HEK293 (cell line): ENCODE measurements at regions not wholly inside any gene's neighbourhood (a gene's known extent, or its start where the extent isn't known, plus 50 kb on each side); places are given as distances from the start of the nearest gene placed in this dataset.

Experiments
- CTCF ChIA-PET: fragments of 350-600 bp; formaldehyde crosslinking; extraction: SDS; loops from one replicate; lab custom pipeline; 2021; ENCODE audit warnings: antibody characterized with exemption; lab: Yijun Ruan, JAX
- POLR2A ChIA-PET: fragments of 300-600 bp; formaldehyde crosslinking; extraction: SDS; loops from one replicate; lab custom pipeline; 2020; ENCODE audit warnings: antibody characterized with exemption, inconsistent platforms; lab: Yijun Ruan, JAX
- H3K27ac ChIP-seq: fragments of 200-500 bp; sonication (Bioruptor generic); 2 replicates; pipeline ENCODE4 v1.5.1; 2014; ENCODE audit warnings: low read depth, low read length, control low read depth, inconsistent platforms; ENCODE audit errors: extremely low read depth
- H3K36me3 ChIP-seq, 2 experiments: fragments of 200-500 bp in 1 of 2; sonication (Bioruptor generic) in 1 of 2; 1 replicate in 1 of 2; 2 replicates in 1 of 2; pipeline ENCODE4 v1.5.1; 2014 to 2017; ENCODE audit warnings: inconsistent platforms in 2 of 2, low read length in 2 of 2; ENCODE audit not compliant: control insufficient read depth in 2 of 2, insufficient read depth in 1 of 2
- H3K4me1 ChIP-seq: fragments of 200-500 bp; sonication (Bioruptor generic); 2 replicates; pipeline ENCODE4 v1.5.1; 2014; ENCODE audit warnings: mild to moderate bottlenecking, low read length, inconsistent platforms; ENCODE audit not compliant: control insufficient read depth, insufficient read depth
- H3K4me3 ChIP-seq: 2 replicates; pipeline ENCODE4 v1.5.1; 2011; ENCODE audit warnings: low read depth, mild to moderate bottlenecking, control low read depth, low read length, moderate library complexity
- H3K9me3 ChIP-seq: fragments of 200-500 bp; sonication (Bioruptor generic); 2 replicates; pipeline ENCODE4 v1.5.1; 2014; ENCODE audit warnings: low read depth, low read length, inconsistent platforms; ENCODE audit not compliant: control insufficient read depth, insufficient read depth
- BCL11A ChIP-seq: fragments of 450-650 bp; formaldehyde crosslinking; IDR thresholded peaks from 2 replicates; pipeline ENCODE4 v1.5.1; 2016; ENCODE audit warnings: low read depth, missing biosample characterization, missing genetic modification characterization
- GLI4 ChIP-seq: fragments of 450-650 bp; formaldehyde crosslinking; IDR thresholded peaks from 2 replicates; pipeline ENCODE4 v1.5.1; 2016; ENCODE audit warnings: missing biosample characterization, missing genetic modification characterization
- HOXA7 ChIP-seq: sonication (generic); formaldehyde crosslinking; IDR thresholded peaks from 2 replicates; pipeline ENCODE4 v1.8.1; 2022; ENCODE audit warnings: missing genetic modification reagents, borderline replicate concordance
- KLF9 ChIP-seq: fragments of 450-650 bp; formaldehyde crosslinking; IDR thresholded peaks from 2 replicates; pipeline ENCODE4 v1.5.1; 2016; ENCODE audit warnings: missing biosample characterization, missing genetic modification characterization, low read depth
- PRDM10 ChIP-seq: fragments of 450-650 bp; formaldehyde crosslinking; IDR thresholded peaks from 2 replicates; pipeline ENCODE4 v1.5.1; 2016; ENCODE audit warnings: missing biosample characterization, missing genetic modification characterization
- ZBTB6 ChIP-seq: fragments of 450-650 bp; formaldehyde crosslinking; IDR thresholded peaks from 2 replicates; pipeline ENCODE4 v1.5.1; 2017; ENCODE audit warnings: missing biosample characterization, missing genetic modification characterization
- ZNF155 ChIP-seq: fragments of 450-650 bp; formaldehyde crosslinking; IDR thresholded peaks from 2 replicates; pipeline ENCODE4 v1.5.1; 2016; ENCODE audit warnings: missing biosample characterization, missing genetic modification characterization
- ZNF169 ChIP-seq: fragments of 450-650 bp; formaldehyde crosslinking; IDR thresholded peaks from 2 replicates; pipeline ENCODE4 v1.5.1; 2016; ENCODE audit warnings: missing biosample characterization, missing genetic modification characterization
- ZNF248 ChIP-seq: fragments of 450-650 bp; formaldehyde crosslinking; IDR thresholded peaks from 2 replicates; pipeline ENCODE4 v1.5.1; 2017; ENCODE audit warnings: missing biosample characterization, missing genetic modification characterization
- ZNF366 ChIP-seq: fragments of 450-650 bp; formaldehyde crosslinking; conservative IDR thresholded peaks from 2 replicates; pipeline ENCODE4 v1.5.1; 2016; ENCODE audit warnings: missing biosample characterization, missing genetic modification characterization
- ZNF548 ChIP-seq: fragments of 450-650 bp; formaldehyde crosslinking; IDR thresholded peaks from 2 replicates; pipeline ENCODE4 v1.5.1; 2016; ENCODE audit warnings: missing biosample characterization, missing genetic modification characterization
- ZNF677 ChIP-seq: fragments of 450-650 bp; IDR thresholded peaks from 2 replicates; pipeline ENCODE4 v1.5.0; 2018; ENCODE audit warnings: missing biosample characterization, mild to moderate bottlenecking, missing genetic modification characterization, moderate library complexity
- ZNF707 ChIP-seq: fragments of 450-650 bp; formaldehyde crosslinking; IDR thresholded peaks from 2 replicates; pipeline ENCODE4 v1.5.1; 2016; ENCODE audit warnings: missing biosample characterization, missing genetic modification characterization
- TF ChIP-seq, protein P1 (sequence below): fragments of 450-650 bp; formaldehyde crosslinking; IDR thresholded peaks from 2 replicates; pipeline ENCODE4 v1.5.0; 2017; ENCODE audit warnings: missing biosample characterization, missing genetic modification characterization, borderline replicate concordance
- TF ChIP-seq, protein P2 (sequence below): fragments of 450-650 bp; formaldehyde crosslinking; IDR thresholded peaks from 2 replicates; pipeline ENCODE4 v1.5.1; 2016; ENCODE audit warnings: missing biosample characterization, missing genetic modification characterization, borderline replicate concordance
- TF ChIP-seq, protein P3 (sequence below): fragments of 450-650 bp; formaldehyde crosslinking; IDR thresholded peaks from 2 replicates; pipeline ENCODE4 v1.5.1; 2016; ENCODE audit warnings: missing biosample characterization, missing genetic modification characterization
- TF ChIP-seq, protein P4 (sequence below): fragments of 450-650 bp; IDR thresholded peaks from 2 replicates; pipeline ENCODE4 v1.5.1; 2018; ENCODE audit warnings: missing biosample characterization, mild to moderate bottlenecking, missing genetic modification characterization

GRCh38 chr3:67896130-67896529 is 241.7 kb upstream of the SUCLG2 start (continued):
- TF ChIP-seq, protein P1, sequence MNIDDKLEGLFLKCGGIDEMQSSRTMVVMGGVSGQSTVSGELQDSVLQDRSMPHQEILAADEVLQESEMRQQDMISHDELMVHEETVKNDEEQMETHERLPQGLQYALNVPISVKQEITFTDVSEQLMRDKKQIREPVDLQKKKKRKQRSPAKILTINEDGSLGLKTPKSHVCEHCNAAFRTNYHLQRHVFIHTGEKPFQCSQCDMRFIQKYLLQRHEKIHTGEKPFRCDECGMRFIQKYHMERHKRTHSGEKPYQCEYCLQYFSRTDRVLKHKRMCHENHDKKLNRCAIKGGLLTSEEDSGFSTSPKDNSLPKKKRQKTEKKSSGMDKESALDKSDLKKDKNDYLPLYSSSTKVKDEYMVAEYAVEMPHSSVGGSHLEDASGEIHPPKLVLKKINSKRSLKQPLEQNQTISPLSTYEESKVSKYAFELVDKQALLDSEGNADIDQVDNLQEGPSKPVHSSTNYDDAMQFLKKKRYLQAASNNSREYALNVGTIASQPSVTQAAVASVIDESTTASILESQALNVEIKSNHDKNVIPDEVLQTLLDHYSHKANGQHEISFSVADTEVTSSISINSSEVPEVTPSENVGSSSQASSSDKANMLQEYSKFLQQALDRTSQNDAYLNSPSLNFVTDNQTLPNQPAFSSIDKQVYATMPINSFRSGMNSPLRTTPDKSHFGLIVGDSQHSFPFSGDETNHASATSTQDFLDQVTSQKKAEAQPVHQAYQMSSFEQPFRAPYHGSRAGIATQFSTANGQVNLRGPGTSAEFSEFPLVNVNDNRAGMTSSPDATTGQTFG (tag by site-specific recombination), result no peak
- TF ChIP-seq ZNF548 (tag by site-specific recombination) (no peak), ZNF707 (tag by site-specific recombination) (no peak), ZNF169 (tag by site-specific recombination) (no peak), ZNF248 (tag by site-specific recombination) (no peak), BCL11A (no peak), PRDM10 (tag by site-specific recombination) (no peak), HOXA7 (CRISPR knock-in tag) (no peak), KLF9 (tag by site-specific recombination) (no peak), ZBTB6 (no peak), GLI4 (tag by site-specific recombination) (no peak)
- TF ChIP-seq, protein P2, sequence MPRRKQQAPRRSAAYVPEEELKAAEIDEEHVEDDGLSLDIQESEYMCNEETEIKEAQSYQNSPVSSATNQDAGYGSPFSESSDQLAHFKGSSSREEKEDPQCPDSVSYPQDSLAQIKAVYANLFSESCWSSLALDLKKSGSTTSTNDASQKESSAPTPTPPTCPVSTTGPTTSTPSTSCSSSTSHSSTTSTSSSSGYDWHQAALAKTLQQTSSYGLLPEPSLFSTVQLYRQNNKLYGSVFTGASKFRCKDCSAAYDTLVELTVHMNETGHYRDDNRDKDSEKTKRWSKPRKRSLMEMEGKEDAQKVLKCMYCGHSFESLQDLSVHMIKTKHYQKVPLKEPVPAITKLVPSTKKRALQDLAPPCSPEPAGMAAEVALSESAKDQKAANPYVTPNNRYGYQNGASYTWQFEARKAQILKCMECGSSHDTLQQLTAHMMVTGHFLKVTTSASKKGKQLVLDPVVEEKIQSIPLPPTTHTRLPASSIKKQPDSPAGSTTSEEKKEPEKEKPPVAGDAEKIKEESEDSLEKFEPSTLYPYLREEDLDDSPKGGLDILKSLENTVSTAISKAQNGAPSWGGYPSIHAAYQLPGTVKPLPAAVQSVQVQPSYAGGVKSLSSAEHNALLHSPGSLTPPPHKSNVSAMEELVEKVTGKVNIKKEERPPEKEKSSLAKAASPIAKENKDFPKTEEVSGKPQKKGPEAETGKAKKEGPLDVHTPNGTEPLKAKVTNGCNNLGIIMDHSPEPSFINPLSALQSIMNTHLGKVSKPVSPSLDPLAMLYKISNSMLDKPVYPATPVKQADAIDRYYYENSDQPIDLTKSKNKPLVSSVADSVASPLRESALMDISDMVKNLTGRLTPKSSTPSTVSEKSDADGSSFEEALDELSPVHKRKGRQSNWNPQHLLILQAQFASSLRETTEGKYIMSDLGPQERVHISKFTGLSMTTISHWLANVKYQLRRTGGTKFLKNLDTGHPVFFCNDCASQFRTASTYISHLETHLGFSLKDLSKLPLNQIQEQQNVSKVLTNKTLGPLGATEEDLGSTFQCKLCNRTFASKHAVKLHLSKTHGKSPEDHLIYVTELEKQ (tag by site-specific recombination), result no peak
- TF ChIP-seq, protein P3, sequence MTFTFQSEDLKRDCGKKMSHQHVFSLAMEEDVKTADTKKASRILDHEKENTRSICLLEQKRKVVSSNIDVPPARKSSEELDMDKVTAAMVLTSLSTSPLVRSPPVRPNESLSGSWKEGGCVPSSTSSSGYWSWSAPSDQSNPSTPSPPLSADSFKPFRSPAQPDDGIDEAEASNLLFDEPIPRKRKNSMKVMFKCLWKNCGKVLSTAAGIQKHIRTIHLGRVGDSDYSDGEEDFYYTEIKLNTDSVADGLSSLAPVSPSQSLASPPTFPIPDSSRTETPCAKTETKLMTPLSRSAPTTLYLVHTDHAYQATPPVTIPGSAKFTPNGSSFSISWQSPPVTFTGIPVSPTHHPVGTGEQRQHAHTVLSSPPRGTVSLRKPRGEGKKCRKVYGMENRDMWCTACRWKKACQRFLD (tag by site-specific recombination), result no peak

DNA sequence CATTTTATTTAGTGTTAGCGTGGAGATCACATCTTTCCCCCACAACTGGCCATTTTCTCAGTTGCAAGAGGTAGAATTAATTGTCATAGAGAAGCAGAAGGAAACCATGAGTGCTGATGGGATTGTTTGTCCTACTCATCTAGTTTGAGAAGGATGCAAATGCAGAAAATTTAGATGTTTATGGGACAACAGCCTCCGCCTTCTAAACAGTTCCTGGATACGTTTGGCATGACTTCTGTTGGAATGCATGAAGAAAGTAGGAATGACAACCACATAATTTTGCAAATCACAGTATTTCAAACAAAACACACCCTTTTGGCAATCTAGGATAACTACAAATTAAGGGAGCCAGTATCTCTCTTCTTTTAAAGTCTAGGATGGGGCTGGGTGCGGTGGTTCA is 240.1 kb upstream of the SUCLG2 start:
- POLR2A ChIA-PET, result no interaction called here
- H3K36me3 ChIP-seq, result no peaks in the 10 kb centered on the region
- no peak overlapping the region for H3K4me3 ChIP-seq
- no peaks in the 10 kb centered on the region for H3K4me1 ChIP-seq
- CTCF ChIA-PET, result no interaction called here
- H3K9me3 ChIP-seq, result no peaks in the 10 kb centered on the region
- H3K27ac ChIP-seq, result no peak overlapping the region
- TF ChIP-seq, protein P2 (tag by site-specific recombination), result no peak
- TF ChIP-seq ZNF155 (tag by site-specific recombination) (no peak), ZNF366 (no peak), ZNF677 (tag by site-specific recombination) (no peak)
- TF ChIP-seq, protein P4, sequence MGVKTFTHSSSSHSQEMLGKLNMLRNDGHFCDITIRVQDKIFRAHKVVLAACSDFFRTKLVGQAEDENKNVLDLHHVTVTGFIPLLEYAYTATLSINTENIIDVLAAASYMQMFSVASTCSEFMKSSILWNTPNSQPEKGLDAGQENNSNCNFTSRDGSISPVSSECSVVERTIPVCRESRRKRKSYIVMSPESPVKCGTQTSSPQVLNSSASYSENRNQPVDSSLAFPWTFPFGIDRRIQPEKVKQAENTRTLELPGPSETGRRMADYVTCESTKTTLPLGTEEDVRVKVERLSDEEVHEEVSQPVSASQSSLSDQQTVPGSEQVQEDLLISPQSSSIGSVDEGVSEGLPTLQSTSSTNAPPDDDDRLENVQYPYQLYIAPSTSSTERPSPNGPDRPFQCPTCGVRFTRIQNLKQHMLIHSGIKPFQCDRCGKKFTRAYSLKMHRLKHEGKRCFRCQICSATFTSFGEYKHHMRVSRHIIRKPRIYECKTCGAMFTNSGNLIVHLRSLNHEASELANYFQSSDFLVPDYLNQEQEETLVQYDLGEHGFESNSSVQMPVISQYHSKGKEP, result no peak
